DOHH2 (cell line): ENCODE measurements at regions not wholly inside any gene's neighbourhood (a gene's known extent, or its start where the extent isn't known, plus 50 kb on each side); places are given as distances from the start of the nearest gene placed in this dataset.

ENCODE experiments used
- H3F3A ChIP-seq: fragments of 200-600 bp; sonication (generic), shearing (Covaris generic); 2 replicates; pipeline ENCODE4 v1.6.0; 2016; ENCODE audit warnings: antibody characterized with exemption, mild to moderate bottlenecking; ENCODE audit not compliant: control insufficient read depth, insufficient read depth
- H3K27ac ChIP-seq: fragments of 200-600 bp; sonication (generic); 2 replicates; pipeline ENCODE4 v1.5.1; 2014; ENCODE audit warnings: low read depth, mild to moderate bottlenecking, low read length, moderate library complexity
- H3K27me3 ChIP-seq: fragments of 200-600 bp; sonication (generic); 2 replicates; pipeline ENCODE4 v1.6.1; 2014; ENCODE audit warnings: mild to moderate bottlenecking, low read length, mixed read lengths; ENCODE audit not compliant: control insufficient read depth
- H3K36me3 ChIP-seq: fragments of 200-600 bp; sonication (generic); 2 replicates; pipeline ENCODE4 v1.6.1; 2014; ENCODE audit warnings: mild to moderate bottlenecking, low read length, moderate library complexity, mixed read lengths; ENCODE audit not compliant: control insufficient read depth
- H3K4me1 ChIP-seq: fragments of 200-600 bp; sonication (generic); 2 replicates; pipeline ENCODE4 v1.6.1; 2014; ENCODE audit warnings: mild to moderate bottlenecking, low read length, mixed read lengths; ENCODE audit not compliant: control insufficient read depth
- H3K4me2 ChIP-seq: fragments of 200-600 bp; sonication (generic); 2 replicates; pipeline ENCODE4 v1.6.0; 2014; ENCODE audit warnings: mild to moderate bottlenecking, low read length, moderate library complexity
- H3K4me3 ChIP-seq: fragments of 200-600 bp; sonication (generic); 2 replicates; pipeline ENCODE4 v1.5.1; 2014; ENCODE audit warnings: mild to moderate bottlenecking, low read length, mixed read lengths
- H3K79me2 ChIP-seq: fragments of 200-600 bp; sonication (generic); 2 replicates; pipeline ENCODE4 v1.6.1; 2014; ENCODE audit warnings: mild to moderate bottlenecking, low read length, mixed read lengths; ENCODE audit not compliant: control insufficient read depth
- H3K9me2 ChIP-seq: fragments of 200-600 bp; sonication (generic); replicated peaks from 2 replicates; pipeline ENCODE4 v1.6.1; 2014; ENCODE audit warnings: mild to moderate bottlenecking, low read length, mixed read lengths; ENCODE audit not compliant: control insufficient read depth
- H3K9me3 ChIP-seq: fragments of 200-600 bp; sonication (generic); 2 replicates; pipeline ENCODE4 v1.6.1; 2014; ENCODE audit warnings: antibody characterized with exemption, low read length, mixed read lengths; ENCODE audit not compliant: control insufficient read depth, insufficient read depth
- H4K20me1 ChIP-seq: fragments of 200-600 bp; sonication (generic); 2 replicates; pipeline ENCODE4 v1.6.0; 2014; ENCODE audit warnings: low read depth, mild to moderate bottlenecking, antibody characterized with exemption, low read length, moderate library complexity; ENCODE audit not compliant: control insufficient read depth, insufficient read depth
- CTCF ChIP-seq: fragments of 200-600 bp; sonication (generic); IDR thresholded peaks from one replicate; pipeline ENCODE4 v1.5.1; 2014; ENCODE audit warnings: antibody characterized with exemption, mild to moderate bottlenecking, low read depth, low read length; ENCODE audit not compliant: poor library complexity, severe bottlenecking
- EZH2phosphoT487 ChIP-seq: fragments of 200-600 bp; sonication (generic); IDR thresholded peaks from 2 replicates; pipeline ENCODE4 v1.6.1; 2017; ENCODE audit warnings: borderline replicate concordance, mild to moderate bottlenecking, antibody characterized with exemption, low read length, moderate library complexity, mixed read lengths

GRCh38 chr14:71514941-71515919 is 417.0 kb upstream of the RGS6 start:
- H4K20me1 ChIP-seq, result no peaks in the 10 kb centered on the region
- no peaks in the 10 kb centered on the region for H3K9me3 ChIP-seq
- no peaks in the 10 kb centered on the region for H3K9me2 ChIP-seq
- H3K36me3 ChIP-seq, result no peaks in the 10 kb centered on the region; the same call in 1 of the 2 replicates
- no peak overlapping the region for H3K4me2 ChIP-seq
- no peak overlapping the region for H3K27ac ChIP-seq
- no peaks in the 10 kb centered on the region for H3K4me1 ChIP-seq
- H3K27me3 ChIP-seq, result no peaks in the 10 kb centered on the region
- no peaks in the 10 kb centered on the region for H3F3A ChIP-seq
- no peak overlapping the region for H3K4me3 ChIP-seq
- no peak for TF ChIP-seq EZH2phosphoT487
- no peak for TF ChIP-seq CTCF
- H3K79me2 ChIP-seq, result no peaks in the 10 kb centered on the region

DNA sequence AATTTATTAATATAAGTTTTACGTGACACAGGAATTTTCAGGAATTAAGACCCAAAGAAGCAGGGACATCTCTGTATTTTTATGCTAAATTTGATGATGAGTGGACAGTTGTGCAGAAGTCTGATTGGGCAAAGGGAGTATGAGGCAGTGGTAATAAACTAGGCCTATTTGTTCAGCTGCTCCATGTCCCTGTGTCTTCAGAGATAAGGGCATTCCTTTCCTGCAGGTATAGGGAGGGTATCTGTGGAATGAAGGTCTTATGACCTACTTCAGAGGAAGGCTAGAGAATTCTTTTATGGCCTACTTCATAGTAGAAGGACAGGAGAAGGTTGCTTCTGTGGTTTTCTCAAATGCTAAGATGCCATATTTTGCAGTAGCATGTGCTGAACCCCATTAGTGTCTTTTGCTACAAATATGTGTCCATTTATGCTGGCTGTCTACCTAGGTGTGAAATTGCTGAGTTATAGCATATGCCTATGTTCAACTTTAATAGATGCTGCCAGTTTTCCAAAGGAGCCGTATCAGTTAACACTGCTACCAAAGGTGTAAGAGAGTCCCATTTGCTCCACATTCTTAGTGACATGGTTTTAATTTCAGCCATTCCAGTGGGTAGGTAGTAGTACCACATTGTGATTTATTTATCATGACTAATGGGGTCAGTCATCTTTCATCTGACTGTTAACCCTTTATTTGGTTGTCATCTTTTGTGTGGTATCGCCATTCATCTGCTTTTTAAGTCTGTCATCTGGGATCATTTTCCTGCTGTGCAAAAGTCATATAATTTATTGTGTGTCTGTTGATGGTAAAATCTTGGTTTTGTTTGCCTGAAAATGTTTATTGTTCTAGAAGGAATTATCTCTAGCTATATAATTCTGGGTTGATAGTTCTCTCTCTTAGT is 410.7 kb upstream of the RGS6 start:
- H3K4me1 ChIP-seq, result peaks cover 16% of the 10 kb centered on the region
- H3F3A ChIP-seq, result no peaks in the 10 kb centered on the region
- TF ChIP-seq CTCF, result no peak
- TF ChIP-seq EZH2phosphoT487, result no peak
- H3K27ac ChIP-seq, result no peak overlapping the region
- no peaks in the 10 kb centered on the region for H3K9me3 ChIP-seq
- H3K4me2 ChIP-seq, result no peak overlapping the region
- H4K20me1 ChIP-seq, result no peaks in the 10 kb centered on the region
- H3K79me2 ChIP-seq, result peaks cover 2% of the 10 kb centered on the region; the same call in 1 of the 2 replicates
- H3K27me3 ChIP-seq, result no peaks in the 10 kb centered on the region
- H3K36me3 ChIP-seq, result no peaks in the 10 kb centered on the region
- no peak overlapping the region for H3K4me3 ChIP-seq
- no peaks in the 10 kb centered on the region for H3K9me2 ChIP-seq

DNA sequence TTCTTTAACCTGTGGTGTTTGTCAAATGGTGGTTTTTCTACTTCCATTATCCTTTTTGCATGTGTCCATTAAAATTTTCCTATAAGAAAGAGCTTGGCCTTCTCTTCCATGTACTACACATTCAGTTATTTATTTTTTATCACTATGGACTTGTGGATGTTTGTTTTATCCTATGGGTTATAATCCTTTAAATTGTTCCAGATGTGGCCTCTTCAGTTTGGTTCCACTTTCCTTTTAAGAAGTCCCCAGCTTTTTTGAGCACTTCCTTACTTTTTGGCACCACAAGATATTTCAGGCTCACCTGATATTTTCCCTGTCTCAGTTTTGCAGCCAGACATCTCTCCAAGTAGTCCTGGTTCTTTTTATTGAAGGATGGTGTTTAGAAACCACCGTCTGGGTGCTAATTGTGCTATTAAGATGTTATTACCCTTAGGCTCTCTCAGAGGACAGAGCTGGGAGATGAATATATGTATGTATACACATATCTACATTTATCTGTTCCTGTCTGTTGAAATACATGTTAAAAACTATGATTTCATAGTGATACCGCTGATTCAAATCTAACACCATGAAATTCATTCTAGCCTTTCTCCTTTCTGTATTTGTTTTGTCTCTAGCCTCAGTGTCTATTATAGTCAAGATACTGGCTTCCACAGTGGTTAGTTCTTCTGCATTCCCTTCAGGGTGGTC is 408.5 kb upstream of the RGS6 start:
- Histone ChIP-seq H3K4me3 (no peak overlapping the region), H4K20me1 (no peaks in the 10 kb centered on the region), H3F3A (no peaks in the 10 kb centered on the region), H3K27me3 (no peaks in the 10 kb centered on the region), H3K79me2 (peaks cover 2% of the 10 kb centered on the region; the same call in 1 of the 2 replicates), H3K4me1 (peaks cover 16% of the 10 kb centered on the region), H3K4me2 (no peak overlapping the region), H3K9me3 (no peaks in the 10 kb centered on the region), H3K27ac (no peak overlapping the region), H3K36me3 (no peaks in the 10 kb centered on the region), H3K9me2 (no peaks in the 10 kb centered on the region)
- TF ChIP-seq EZH2phosphoT487 (no peak), CTCF (no peak)
